Nephron (organoid): ENCODE measurements at regions not wholly inside any gene's neighbourhood (a gene's known extent, or its start where the extent isn't known, plus 50 kb on each side); places are given as distances from the start of the nearest gene placed in this dataset.

ENCODE experiments used
- H3K27ac Mint-ChIP-seq, 3 experiments: 2 replicates each; pipeline ENCODE4 v1.8.0; 2020; ENCODE audit warnings: mixed read lengths in 3 of 3, mild to moderate bottlenecking in 2 of 3, moderate library complexity in 1 of 3
- H3K27me3 Mint-ChIP-seq: 2 replicates; pipeline ENCODE4 v1.8.0; 2021; ENCODE audit warnings: low read depth, mild to moderate bottlenecking, moderate library complexity, mixed read lengths
- H3K36me3 Mint-ChIP-seq: 2 replicates; pipeline ENCODE4 v1.8.0; 2020; ENCODE audit warnings: low read depth, mixed read lengths
- H3K4me1 Mint-ChIP-seq: 2 replicates; pipeline ENCODE4 v1.8.0; 2020; ENCODE audit warnings: mixed read lengths
- H3K4me3 Mint-ChIP-seq, 3 experiments: 2 replicates each; pipeline ENCODE4 v1.8.0; 2020; ENCODE audit warnings: mild to moderate bottlenecking in 3 of 3, mixed read lengths in 3 of 3, moderate library complexity in 2 of 3
- H3K9me3 Mint-ChIP-seq: 2 replicates; pipeline ENCODE4 v1.8.0; 2020; ENCODE audit warnings: mixed read lengths
- CTCF ChIP-seq, 3 experiments: fragments of 200-600 bp; sonication (generic); IDR thresholded peaks; one replicate each; pipeline ENCODE4 v1.5.0; 2021; ENCODE audit warnings: antibody characterized with exemption in 3 of 3; ENCODE audit not compliant: unreplicated experiment in 3 of 3

GRCh38 chr10:111221682-111222480 lies 145.1 kb downstream of the ADRA2A start:
- TF ChIP-seq CTCF (IDR thresholded peaks at IDR 0.05; ENCODE audit: unreplicated experiment in 3 of 3): no peak
- Mint-ChIP-seq H3K9me3 (no peaks in the 10 kb centered on the region), H3K36me3 (no peaks in the 10 kb centered on the region), H3K27me3 (peaks cover 19% of the 10 kb centered on the region), H3K4me1 (no peaks in the 10 kb centered on the region), H3K27ac (no peak overlapping the region), H3K4me3 (no peak overlapping the region)

GRCh38 chr10:111222961-111223360 lies 146.1 kb downstream of the ADRA2A start:
- peaks cover under 1% of the 10 kb centered on the region for H3K9me3 Mint-ChIP-seq
- H3K4me1 Mint-ChIP-seq: no peaks in the 10 kb centered on the region
- H3K27ac Mint-ChIP-seq: no peak overlapping the region
- H3K27me3 Mint-ChIP-seq: peaks cover 19% of the 10 kb centered on the region
- no peak for TF ChIP-seq CTCF (IDR thresholded peaks at IDR 0.05; ENCODE audit: unreplicated experiment in 3 of 3)
- H3K36me3 Mint-ChIP-seq: no peaks in the 10 kb centered on the region
- H3K4me3 Mint-ChIP-seq: no peak overlapping the region

- no peak for TF ChIP-seq CTCF (IDR thresholded peaks at IDR 0.05; ENCODE audit: unreplicated experiment in 3 of 3)
- Mint-ChIP-seq H3K4me3 (no peak overlapping the region), H3K27ac (no peak overlapping the region), H3K9me3 (peaks cover 8% of the 10 kb centered on the region), H3K36me3 (no peaks in the 10 kb centered on the region), H3K27me3 (no peaks in the 10 kb centered on the region), H3K4me1 (no peaks in the 10 kb centered on the region)
Measured at GRCh38 chr10:111231779-111232178, 154.9 kb downstream of the ADRA2A start.

- Mint-ChIP-seq H3K4me1 (no peaks in the 10 kb centered on the region), H3K4me3 (no peak overlapping the region), H3K27ac (no peak overlapping the region), H3K27me3 (no peaks in the 10 kb centered on the region), H3K9me3 (peaks cover 3% of the 10 kb centered on the region), H3K36me3 (no peaks in the 10 kb centered on the region)
- TF ChIP-seq CTCF (IDR thresholded peaks at IDR 0.05; ENCODE audit: unreplicated experiment in 3 of 3): no peak
Measured at GRCh38 chr10:111233439-111233838, 156.6 kb downstream of the ADRA2A start.

GRCh38 chr10:111234234-111234913 lies 157.5 kb downstream of the ADRA2A start:
- Mint-ChIP-seq H3K27me3 (no peaks in the 10 kb centered on the region), H3K4me3 (no peak overlapping the region), H3K4me1 (no peaks in the 10 kb centered on the region), H3K27ac (no peak overlapping the region), H3K36me3 (no peaks in the 10 kb centered on the region), H3K9me3 (no peaks in the 10 kb centered on the region)
- no peak for TF ChIP-seq CTCF (IDR thresholded peaks at IDR 0.05; ENCODE audit: unreplicated experiment in 3 of 3)
